ENCODE measurements at regions not wholly inside any gene's neighbourhood (a gene's known extent, or its start where the extent isn't known, plus 50 kb on each side); places are given as distances from the start of the nearest gene placed in this dataset.

GRCh38 chr6:74287932-74288331 lies 591.9 kb downstream of the CD109 start:
- no peak for TF ChIP-seq CTCF (conservative IDR thresholded peaks at IDR 0.05; ENCODE audit: low read depth)
- ChIA-PET POLR2A (ENCODE audit: low non-redundant PET) (no interaction called here), CTCF (no interaction called here)
- H3K27ac ChIP-seq = no peak overlapping the region
- DNase-seq (ENCODE audit: low spot score) = no peak

- H3K27ac ChIP-seq = no peak overlapping the region
- ChIA-PET POLR2A (ENCODE audit: low non-redundant PET) (no interaction called here), CTCF (no interaction called here)
- no peak for DNase-seq (ENCODE audit: low spot score)
- TF ChIP-seq CTCF (conservative IDR thresholded peaks at IDR 0.05; ENCODE audit: low read depth) = no peak
These were observed 591.4 kb downstream of the CD109 start for GRCh38 chr6:74287441-74287840.

GRCh38 chr6:74284284-74284683 lies 588.3 kb downstream of the CD109 start:
- no peak for TF ChIP-seq CTCF (conservative IDR thresholded peaks at IDR 0.05; ENCODE audit: low read depth)
- ChIA-PET CTCF (no interaction called here), POLR2A (ENCODE audit: low non-redundant PET) (no interaction called here)
- DNase-seq (ENCODE audit: low spot score) = no peak
- no peak overlapping the region for H3K27ac ChIP-seq

- ChIA-PET CTCF (interaction anchor here (0.7 kb wide), 1 partner anchor 342 kb away, joined by 3 read pairs; no protein-coding TSS in a partner anchor), POLR2A (ENCODE audit: low non-redundant PET) (no interaction called here)
- H3K27ac ChIP-seq = no peak overlapping the region
- TF ChIP-seq CTCF (conservative IDR thresholded peaks at IDR 0.05; ENCODE audit: low read depth) = no peak
- no peak for DNase-seq (ENCODE audit: low spot score)
These were observed 587.5 kb downstream of the CD109 start for GRCh38 chr6:74283532-74283931.

- POLR2A ChIA-PET (ENCODE audit: low non-redundant PET) = no interaction called here
- H3K27ac ChIP-seq = no peak overlapping the region
- CTCF ChIA-PET = no interaction called here
- DNase-seq (ENCODE audit: low spot score) = no peak
- no peak for TF ChIP-seq CTCF (conservative IDR thresholded peaks at IDR 0.05; ENCODE audit: low read depth)
These were observed 586.2 kb downstream of the CD109 start for GRCh38 chr6:74282143-74282689.

- no peak for TF ChIP-seq CTCF (conservative IDR thresholded peaks at IDR 0.05; ENCODE audit: low read depth)
- H3K27ac ChIP-seq = no peak overlapping the region
- ChIA-PET CTCF (no interaction called here), POLR2A (ENCODE audit: low non-redundant PET) (no interaction called here)
- no peak for DNase-seq (ENCODE audit: low spot score)
These were observed 584.2 kb downstream of the CD109 start for GRCh38 chr6:74280130-74280692.
